HFFc6 (cell line): ENCODE measurements at regions not wholly inside any gene's neighbourhood (a gene's known extent, or its start where the extent isn't known, plus 50 kb on each side); places are given as distances from the start of the nearest gene placed in this dataset.
"Not testable (repeated sequence)": the region's sequence is repeated elsewhere in the genome, so short reads cannot be mapped to it uniquely, and the experiment has no call there.

Experiments
- DNase-seq: peaks from one replicate; pipeline ENCODE4 v3.0.0-alpha.2; 2018
- H3K27ac Mint-ChIP-seq: 2 replicates; pipeline ENCODE4 v1.8.0; 2020; ENCODE audit warnings: mild to moderate bottlenecking, mixed read lengths
- H3K27me3 Mint-ChIP-seq: 2 replicates; pipeline ENCODE4 v1.8.0; 2021; ENCODE audit warnings: mild to moderate bottlenecking, moderate library complexity, mixed read lengths; ENCODE audit not compliant: insufficient read depth
- H3K36me3 Mint-ChIP-seq: 2 replicates; pipeline ENCODE4 v1.8.0; 2021; ENCODE audit warnings: low read depth, mixed read lengths
- H3K4me1 Mint-ChIP-seq: 2 replicates; pipeline ENCODE4 v1.8.0; 2020; ENCODE audit warnings: low read depth, mixed read lengths
- H3K4me3 Mint-ChIP-seq: 2 replicates; pipeline ENCODE4 v1.8.0; 2020; ENCODE audit warnings: mild to moderate bottlenecking, moderate library complexity, mixed read lengths
- H3K9me3 Mint-ChIP-seq: 2 replicates; pipeline ENCODE4 v1.8.0; 2020; ENCODE audit warnings: mild to moderate bottlenecking, mixed read lengths
- CTCF ChIP-seq: fragments of 200-600 bp; sonication (generic); IDR thresholded peaks from 2 replicates; pipeline ENCODE4 v1.5.0; 2021; ENCODE audit warnings: antibody characterized with exemption, mild to moderate bottlenecking

- peaks cover 18% of the 10 kb centered on the region for H3K36me3 Mint-ChIP-seq
- no peak for TF ChIP-seq CTCF
- H3K4me3 Mint-ChIP-seq: no peak overlapping the region
- no peaks in the 10 kb centered on the region for H3K9me3 Mint-ChIP-seq
- H3K27me3 Mint-ChIP-seq: no peaks in the 10 kb centered on the region
- no peaks in the 10 kb centered on the region for H3K4me1 Mint-ChIP-seq
- no peak for DNase-seq
- no peak overlapping the region for H3K27ac Mint-ChIP-seq
These were observed 351.5 kb downstream of the TYW1 start for GRCh38 chr7:67348171-67348570.

- H3K27me3 Mint-ChIP-seq, DNase-seq, H3K27ac Mint-ChIP-seq, H3K36me3 Mint-ChIP-seq, H3K4me1 Mint-ChIP-seq, H3K4me3 Mint-ChIP-seq: not testable (repeated sequence)
- H3K9me3 Mint-ChIP-seq: peaks cover 22% of the 10 kb centered on the region
These were observed 361.0 kb downstream of the TYW1 start for GRCh38 chr7:67357653-67358052.

- H3K4me3 Mint-ChIP-seq, H3K4me1 Mint-ChIP-seq, H3K27ac Mint-ChIP-seq, H3K27me3 Mint-ChIP-seq, H3K36me3 Mint-ChIP-seq: not testable (repeated sequence)
- peak; percentile 1 for DNase-seq
- H3K9me3 Mint-ChIP-seq: peaks cover 22% of the 10 kb centered on the region
These were observed 361.7 kb downstream of the TYW1 start for GRCh38 chr7:67358316-67358715.

GRCh38 chr7:67358738-67359137, 362.1 kb downstream of the TYW1 start:
- H3K4me1 Mint-ChIP-seq, H3K27me3 Mint-ChIP-seq, H3K36me3 Mint-ChIP-seq, H3K27ac Mint-ChIP-seq, H3K4me3 Mint-ChIP-seq, DNase-seq: not testable (repeated sequence)
- H3K9me3 Mint-ChIP-seq: peaks cover 22% of the 10 kb centered on the region

GRCh38 chr7:67359900-67360299, 363.3 kb downstream of the TYW1 start:
- TF ChIP-seq CTCF: no peak
- H3K36me3 Mint-ChIP-seq: peaks cover 5% of the 10 kb centered on the region
- H3K9me3 Mint-ChIP-seq: peaks cover 22% of the 10 kb centered on the region
- H3K4me3 Mint-ChIP-seq: no peak overlapping the region
- peaks cover 4% of the 10 kb centered on the region for H3K27me3 Mint-ChIP-seq
- no peak overlapping the region for H3K27ac Mint-ChIP-seq
- no peaks in the 10 kb centered on the region for H3K4me1 Mint-ChIP-seq
- no peak for DNase-seq

- H3K9me3 Mint-ChIP-seq: peaks cover 22% of the 10 kb centered on the region
- no peak overlapping the region for H3K27ac Mint-ChIP-seq
- peaks cover 4% of the 10 kb centered on the region for H3K27me3 Mint-ChIP-seq
- no peaks in the 10 kb centered on the region for H3K4me1 Mint-ChIP-seq
- DNase-seq: no peak
- TF ChIP-seq CTCF: no peak
- H3K36me3 Mint-ChIP-seq: peaks cover 5% of the 10 kb centered on the region
- no peak overlapping the region for H3K4me3 Mint-ChIP-seq
These were observed 364.5 kb downstream of the TYW1 start for GRCh38 chr7:67361150-67361549.

GRCh38 chr7:67364441-67365017, 367.9 kb downstream of the TYW1 start:
- no peak for TF ChIP-seq CTCF
- no peak overlapping the region for H3K4me3 Mint-ChIP-seq
- H3K36me3 Mint-ChIP-seq: no peaks in the 10 kb centered on the region
- no peaks in the 10 kb centered on the region for H3K9me3 Mint-ChIP-seq
- no peaks in the 10 kb centered on the region for H3K4me1 Mint-ChIP-seq
- no peak for DNase-seq
- H3K27me3 Mint-ChIP-seq: peaks cover 4% of the 10 kb centered on the region; the same call in 1 of the 2 replicates
- H3K27ac Mint-ChIP-seq: no peak overlapping the region
